ENCODE measurements at regions not wholly inside any gene's neighbourhood (a gene's known extent, or its start where the extent isn't known, plus 50 kb on each side); places are given as distances from the start of the nearest gene placed in this dataset.
"Not testable (repeated sequence)": the region's sequence is repeated elsewhere in the genome, so short reads cannot be mapped to it uniquely, and the experiment has no call there.

DNA sequence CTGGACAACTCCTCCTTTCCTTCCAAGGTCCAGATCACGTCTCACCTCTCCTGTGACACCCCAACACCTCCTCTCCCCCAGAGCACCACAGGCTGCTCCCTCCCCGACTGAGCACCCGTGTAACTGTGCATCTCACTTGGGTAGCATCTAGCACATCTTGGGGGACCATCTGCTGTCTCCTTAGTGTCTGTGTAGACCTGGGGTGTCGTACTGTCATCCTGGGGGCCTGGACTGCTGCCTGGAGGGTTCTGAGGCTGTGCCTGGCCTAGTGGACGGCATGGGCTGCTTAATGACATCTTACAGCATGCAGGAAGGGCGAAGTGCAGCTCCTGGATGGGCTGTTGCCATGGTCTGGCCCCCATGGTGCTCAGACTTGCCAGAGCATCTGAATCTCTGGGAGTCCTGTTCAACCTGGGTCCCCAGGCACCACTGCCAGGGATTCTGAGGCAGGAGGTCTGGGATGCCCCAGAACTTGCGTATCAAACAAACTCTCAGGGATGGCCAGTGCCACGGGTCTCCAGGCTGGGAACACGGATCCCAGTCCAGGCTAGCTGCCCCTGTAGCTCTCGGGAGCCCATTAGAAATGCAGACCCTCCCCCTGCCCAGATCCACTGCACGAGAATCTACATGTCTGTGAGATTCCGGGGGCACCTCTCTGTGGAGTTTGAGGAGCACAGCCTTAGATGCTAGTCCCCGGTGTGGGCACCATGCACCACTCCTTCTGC is 194.4 kb upstream of the ZNF469 start:
- not testable (repeated sequence) for H3K9ac ChIP-seq (ENCODE audit: low read length); H3K9me3 ChIP-seq (ENCODE audit: control insufficient read depth, low read length); H3K4me2 ChIP-seq (ENCODE audit: low read length, poor library complexity, severe bottlenecking); H3K23ac ChIP-seq (ENCODE audit: low read length in 2 of 2); H2BK120ac ChIP-seq (ENCODE audit: low read depth, low read length); H3K4me3 ChIP-seq (ENCODE audit: insufficient read depth in 1 of 2, low read depth in 1 of 2, low read length in 2 of 2); H3K18ac ChIP-seq (ENCODE audit: low read depth in 1 of 2, low read length in 2 of 2); H3K4ac ChIP-seq (ENCODE audit: low read depth in 1 of 2, low read length in 2 of 2); H4K8ac ChIP-seq (ENCODE audit: low read length); H3K27ac ChIP-seq (ENCODE audit: low read length, poor library complexity, severe bottlenecking); H2BK15ac ChIP-seq (ENCODE audit: low read depth, poor library complexity, severe bottlenecking); H3K14ac ChIP-seq (ENCODE audit: low read length in 2 of 2); DNase-seq; H3K36me3 ChIP-seq (ENCODE audit: control insufficient read depth in 1 of 2, insufficient read depth in 2 of 2, low read depth in 1 of 2, low read length in 2 of 2); H3K27me3 ChIP-seq (ENCODE audit: control insufficient read depth in 1 of 2, insufficient read depth in 1 of 2, low read length in 2 of 2); H2BK5ac ChIP-seq (ENCODE audit: low read depth, low read length, poor library complexity, severe bottlenecking); H3K79me1 ChIP-seq (replicated peaks; ENCODE audit: low read length, poor library complexity, severe bottlenecking); H2AK5ac ChIP-seq (ENCODE audit: low read length, severe bottlenecking); H2BK12ac ChIP-seq (ENCODE audit: low read length in 2 of 2); H2AFZ ChIP-seq (ENCODE audit: low read depth, low read length); H4K91ac ChIP-seq (ENCODE audit: low read length)
- WGBS: 84% methylated on average over 9 of the region's 13 CpGs
- peaks cover 14% of the 10 kb centered on the region for H3K4me1 ChIP-seq (ENCODE audit: control insufficient read depth, insufficient read depth, low read depth, low read length)

DNA sequence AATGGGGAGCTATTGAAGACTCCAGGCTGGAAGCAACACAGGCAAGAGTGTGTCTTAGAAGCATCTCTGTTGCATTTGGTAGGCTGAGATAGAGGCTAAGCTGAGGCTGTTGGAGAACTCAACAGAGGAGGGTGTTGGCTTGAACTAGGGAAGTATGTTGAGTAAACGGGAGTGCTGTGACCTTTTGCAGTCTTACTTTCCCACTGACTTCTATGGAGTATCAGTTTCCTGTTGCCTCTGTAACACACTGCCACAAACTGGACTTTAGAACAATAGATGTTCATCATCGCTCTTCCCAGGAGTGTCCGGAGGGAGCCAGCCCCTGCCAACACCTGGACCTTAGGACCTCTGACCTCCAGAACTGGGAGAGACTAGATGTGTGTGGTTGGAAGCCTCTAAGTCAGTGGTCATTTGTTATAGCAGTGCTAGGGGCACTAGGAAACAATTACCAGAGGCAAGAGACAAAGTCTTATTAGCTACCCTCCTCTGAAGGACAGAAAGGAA is 192.1 kb upstream of the ZNF469 start:
- H3K79me1 ChIP-seq (replicated peaks; ENCODE audit: low read length, poor library complexity, severe bottlenecking); H3K4ac ChIP-seq (ENCODE audit: low read depth in 1 of 2, low read length in 2 of 2); H3K4me3 ChIP-seq (ENCODE audit: insufficient read depth in 1 of 2, low read depth in 1 of 2, low read length in 2 of 2); H2BK12ac ChIP-seq (ENCODE audit: low read length in 2 of 2); DNase-seq; H2AFZ ChIP-seq (ENCODE audit: low read depth, low read length); H2AK5ac ChIP-seq (ENCODE audit: low read length, severe bottlenecking); H3K23ac ChIP-seq (ENCODE audit: low read length in 2 of 2); H3K27ac ChIP-seq (ENCODE audit: low read length, poor library complexity, severe bottlenecking); H3K9ac ChIP-seq (ENCODE audit: low read length); H2BK120ac ChIP-seq (ENCODE audit: low read depth, low read length); H3K9me3 ChIP-seq (ENCODE audit: control insufficient read depth, low read length); H3K18ac ChIP-seq (ENCODE audit: low read depth in 1 of 2, low read length in 2 of 2); H4K91ac ChIP-seq (ENCODE audit: low read length); H3K27me3 ChIP-seq (ENCODE audit: control insufficient read depth in 1 of 2, insufficient read depth in 1 of 2, low read length in 2 of 2); H3K4me1 ChIP-seq (ENCODE audit: control insufficient read depth, insufficient read depth, low read depth, low read length); H3K14ac ChIP-seq (ENCODE audit: low read length in 2 of 2); H3K4me2 ChIP-seq (ENCODE audit: low read length, poor library complexity, severe bottlenecking); H4K8ac ChIP-seq (ENCODE audit: low read length); H2BK5ac ChIP-seq (ENCODE audit: low read depth, low read length, poor library complexity, severe bottlenecking); H3K36me3 ChIP-seq (ENCODE audit: control insufficient read depth in 1 of 2, insufficient read depth in 2 of 2, low read depth in 1 of 2, low read length in 2 of 2); H2BK15ac ChIP-seq (ENCODE audit: low read depth, poor library complexity, severe bottlenecking): not testable (repeated sequence)
- 67% methylated on average over 1 of the region's 3 CpGs for WGBS

DNA sequence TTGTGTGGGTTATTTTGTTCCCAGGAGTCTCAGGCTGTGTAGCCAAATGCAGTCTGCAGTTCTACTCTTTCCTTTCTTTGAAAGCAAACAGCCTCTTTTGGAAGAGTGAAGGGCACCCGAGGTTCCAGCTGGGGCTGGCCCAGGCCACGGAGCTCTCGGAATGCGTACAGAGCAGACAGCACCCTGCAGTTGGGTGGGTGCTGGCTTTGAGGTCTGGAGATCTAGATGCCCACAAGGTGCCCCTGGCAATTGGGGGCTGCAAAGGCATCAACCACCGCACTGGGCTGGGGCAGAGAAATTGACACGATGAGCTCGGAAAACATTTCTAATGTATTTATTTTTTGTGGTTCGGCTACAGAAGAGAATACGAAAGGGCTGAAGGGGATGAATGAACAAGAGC is 191.6 kb upstream of the ZNF469 start:
- not testable (repeated sequence) for H4K8ac ChIP-seq (ENCODE audit: low read length); H2BK15ac ChIP-seq (ENCODE audit: low read depth, poor library complexity, severe bottlenecking); H2BK120ac ChIP-seq (ENCODE audit: low read depth, low read length); H3K18ac ChIP-seq (ENCODE audit: low read depth in 1 of 2, low read length in 2 of 2); H2AFZ ChIP-seq (ENCODE audit: low read depth, low read length); H3K79me1 ChIP-seq (replicated peaks; ENCODE audit: low read length, poor library complexity, severe bottlenecking); H2BK5ac ChIP-seq (ENCODE audit: low read depth, low read length, poor library complexity, severe bottlenecking); H2BK12ac ChIP-seq (ENCODE audit: low read length in 2 of 2); H3K4me3 ChIP-seq (ENCODE audit: insufficient read depth in 1 of 2, low read depth in 1 of 2, low read length in 2 of 2); H2AK5ac ChIP-seq (ENCODE audit: low read length, severe bottlenecking); H3K9me3 ChIP-seq (ENCODE audit: control insufficient read depth, low read length); H3K14ac ChIP-seq (ENCODE audit: low read length in 2 of 2); DNase-seq; H3K4me1 ChIP-seq (ENCODE audit: control insufficient read depth, insufficient read depth, low read depth, low read length); H3K27me3 ChIP-seq (ENCODE audit: control insufficient read depth in 1 of 2, insufficient read depth in 1 of 2, low read length in 2 of 2); H3K36me3 ChIP-seq (ENCODE audit: control insufficient read depth in 1 of 2, insufficient read depth in 2 of 2, low read depth in 1 of 2, low read length in 2 of 2); H3K23ac ChIP-seq (ENCODE audit: low read length in 2 of 2); H3K4me2 ChIP-seq (ENCODE audit: low read length, poor library complexity, severe bottlenecking); H3K27ac ChIP-seq (ENCODE audit: low read length, poor library complexity, severe bottlenecking); H3K4ac ChIP-seq (ENCODE audit: low read depth in 1 of 2, low read length in 2 of 2); H4K91ac ChIP-seq (ENCODE audit: low read length); H3K9ac ChIP-seq (ENCODE audit: low read length)
- 89% methylated on average over 9 of the region's 9 CpGs for WGBS

DNA sequence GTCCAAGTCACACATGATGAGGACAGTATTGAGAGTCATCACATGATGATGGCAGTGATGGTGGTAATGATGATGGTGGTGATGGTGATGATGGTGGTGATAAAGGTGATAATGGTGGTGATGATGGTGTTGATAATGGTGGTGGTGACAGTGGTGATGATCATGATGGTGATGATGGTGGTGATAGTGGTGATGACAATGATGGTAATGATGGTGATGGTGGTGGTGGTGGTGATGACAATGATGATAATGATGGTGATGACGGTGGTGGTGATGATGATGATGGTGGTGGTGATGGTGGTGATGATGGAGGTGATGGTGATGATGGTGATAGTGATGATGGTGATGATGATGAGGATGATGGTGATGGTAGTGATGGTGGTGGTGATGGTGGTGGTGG is 190.2 kb upstream of the ZNF469 start:
- Histone ChIP-seq H3K9me3 (ENCODE audit: control insufficient read depth, low read length) (peaks cover 2% of the 10 kb centered on the region), H3K79me1 (replicated peaks; ENCODE audit: low read length, poor library complexity, severe bottlenecking) (no peaks in the 10 kb centered on the region), H4K91ac (ENCODE audit: low read length) (no peak overlapping the region), H3K27me3 (ENCODE audit: control insufficient read depth in 1 of 2, insufficient read depth in 1 of 2, low read length in 2 of 2) (no peaks in the 10 kb centered on the region), H2BK12ac (ENCODE audit: low read length in 2 of 2) (no peak overlapping the region), H3K4me3 (ENCODE audit: insufficient read depth in 1 of 2, low read depth in 1 of 2, low read length in 2 of 2) (no peak overlapping the region), H2AFZ (ENCODE audit: low read depth, low read length) (no peak overlapping the region), H4K8ac (ENCODE audit: low read length) (no peak overlapping the region), H3K14ac (ENCODE audit: low read length in 2 of 2) (peak overlapping the region in 1 of 2 experiments; percentile 46), H3K18ac (ENCODE audit: low read depth in 1 of 2, low read length in 2 of 2) (no peak overlapping the region), H2BK120ac (ENCODE audit: low read depth, low read length) (no peak overlapping the region), H3K36me3 (ENCODE audit: control insufficient read depth in 1 of 2, insufficient read depth in 2 of 2, low read depth in 1 of 2, low read length in 2 of 2) (no peaks in the 10 kb centered on the region), H3K4me1 (ENCODE audit: control insufficient read depth, insufficient read depth, low read depth, low read length) (no peaks in the 10 kb centered on the region), H3K4me2 (ENCODE audit: low read length, poor library complexity, severe bottlenecking) (no peak overlapping the region), H3K27ac (ENCODE audit: low read length, poor library complexity, severe bottlenecking) (no peak overlapping the region), H3K4ac (ENCODE audit: low read depth in 1 of 2, low read length in 2 of 2) (no peak overlapping the region), H2AK5ac (ENCODE audit: low read length, severe bottlenecking) (no peak overlapping the region), H3K23ac (ENCODE audit: low read length in 2 of 2) (no peak overlapping the region), H2BK15ac (ENCODE audit: low read depth, poor library complexity, severe bottlenecking) (no peak overlapping the region), H2BK5ac (ENCODE audit: low read depth, low read length, poor library complexity, severe bottlenecking) (no peak overlapping the region), H3K9ac (ENCODE audit: low read length) (no peak overlapping the region)
- no peak for DNase-seq
- 75% methylated on average over 1 of the region's 1 CpG for WGBS
